HG03439 (cell line): ENCODE measurements at regions not wholly inside any gene's neighbourhood (a gene's known extent, or its start where the extent isn't known, plus 50 kb on each side); places are given as distances from the start of the nearest gene placed in this dataset.

Source experiments
- ATAC-seq: cut with Tn5 transposase; IDR thresholded peaks from one replicate; pipeline ENCODE4 v1.9.1; 2021; ENCODE audit warnings: mild to moderate bottlenecking, moderate library complexity; ENCODE audit not compliant: unreplicated experiment

DNA sequence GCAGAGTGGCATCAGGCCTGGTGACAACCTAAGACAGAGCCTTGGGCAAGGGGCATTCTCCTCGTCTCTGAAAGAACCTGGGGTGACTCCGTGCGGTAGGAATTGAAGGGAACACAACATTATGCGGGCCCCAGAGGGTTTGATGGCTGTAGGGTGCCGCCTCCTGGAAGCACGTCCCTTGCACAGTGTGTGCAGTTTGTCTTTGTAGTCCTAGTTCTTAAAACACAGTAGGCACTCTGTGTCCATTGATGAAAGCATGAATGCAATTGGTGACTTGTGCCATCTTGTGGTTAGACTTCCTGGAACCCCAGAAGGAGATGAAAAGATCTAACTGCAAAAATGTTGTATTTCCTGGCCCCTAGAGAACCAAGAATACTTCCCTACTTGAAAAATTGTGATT is 279.8 kb downstream of the UTP18 start:
- ATAC-seq = no peak

DNA sequence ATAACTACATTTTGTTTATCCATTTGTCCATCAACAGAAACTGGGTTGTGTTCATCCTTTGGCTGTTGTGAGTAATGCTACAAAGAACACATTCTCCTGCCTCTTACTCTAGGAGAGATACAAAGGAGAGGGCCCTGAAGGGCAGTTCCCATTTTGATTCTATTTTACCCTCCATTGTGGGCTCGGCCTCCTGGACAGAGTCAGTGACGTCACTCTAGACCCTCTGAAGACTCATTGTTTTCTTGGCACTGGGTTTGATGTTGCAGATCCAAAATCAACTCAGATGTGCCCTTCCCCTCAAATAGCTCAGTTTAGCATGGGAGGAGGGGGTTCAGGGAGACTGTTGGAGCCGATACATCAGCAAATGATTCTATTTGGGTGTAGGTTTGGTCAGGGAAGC is 280.9 kb downstream of the UTP18 start:
- ATAC-seq = no peak

DNA sequence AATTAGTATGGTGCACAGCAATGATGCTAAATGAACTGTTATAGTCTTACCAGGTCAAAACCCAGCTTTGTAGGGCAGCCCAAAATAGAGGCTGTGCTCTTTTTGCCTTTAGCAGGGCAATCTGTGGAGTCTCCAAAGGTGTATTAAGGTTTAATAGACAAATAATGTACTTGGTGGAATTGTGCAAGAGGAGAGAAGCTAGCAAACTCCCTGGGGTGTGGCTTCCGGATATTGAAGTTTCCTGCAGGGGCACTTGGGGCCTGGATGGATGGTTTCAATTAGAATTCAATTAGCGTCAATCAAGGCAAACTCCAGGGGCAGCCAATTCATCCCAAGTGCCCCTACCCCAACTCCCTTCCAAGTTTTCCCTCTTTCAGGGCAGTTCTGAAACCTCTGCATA is 285.8 kb downstream of the UTP18 start:
- no peak for ATAC-seq

DNA sequence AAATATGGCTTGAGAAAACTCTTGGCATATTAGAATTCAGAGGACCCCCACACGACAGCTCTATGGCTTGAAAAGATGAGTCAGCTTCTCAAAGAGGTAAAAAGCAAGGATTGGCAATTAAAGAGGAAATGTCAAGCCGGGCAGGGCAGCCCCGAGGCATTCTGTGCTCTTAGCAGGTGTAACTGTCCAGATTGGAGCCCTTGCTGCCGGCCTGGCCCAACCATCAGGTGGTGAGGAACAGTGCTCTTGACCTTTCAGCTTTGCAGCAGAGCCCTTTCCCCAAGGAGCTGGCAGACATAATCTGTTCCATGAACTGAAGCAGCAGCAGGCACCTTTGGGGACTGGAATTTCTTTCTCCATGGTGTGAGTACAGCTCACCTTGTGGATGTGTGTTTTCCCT is 287.8 kb downstream of the UTP18 start:
- no peak for ATAC-seq

DNA sequence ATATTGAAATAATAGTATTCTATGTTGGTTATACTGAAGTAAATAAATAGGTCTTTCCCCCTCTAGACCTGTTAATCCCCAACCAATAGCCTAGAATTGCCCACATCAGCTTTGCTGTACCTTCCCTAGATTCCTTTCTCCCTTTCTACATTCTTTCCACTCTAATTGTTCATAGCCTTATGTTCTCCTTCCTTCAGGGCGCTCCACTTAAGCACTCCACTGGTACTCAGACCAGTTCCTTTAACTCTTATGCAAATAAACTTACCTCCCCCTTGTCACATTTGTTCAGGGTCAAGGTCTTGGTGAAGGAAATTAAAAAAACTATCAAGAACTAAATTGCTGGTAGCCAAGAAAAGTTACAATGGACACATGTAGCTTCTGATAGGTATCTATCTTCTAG is 294.8 kb downstream of the UTP18 start:
- no peak for ATAC-seq

DNA sequence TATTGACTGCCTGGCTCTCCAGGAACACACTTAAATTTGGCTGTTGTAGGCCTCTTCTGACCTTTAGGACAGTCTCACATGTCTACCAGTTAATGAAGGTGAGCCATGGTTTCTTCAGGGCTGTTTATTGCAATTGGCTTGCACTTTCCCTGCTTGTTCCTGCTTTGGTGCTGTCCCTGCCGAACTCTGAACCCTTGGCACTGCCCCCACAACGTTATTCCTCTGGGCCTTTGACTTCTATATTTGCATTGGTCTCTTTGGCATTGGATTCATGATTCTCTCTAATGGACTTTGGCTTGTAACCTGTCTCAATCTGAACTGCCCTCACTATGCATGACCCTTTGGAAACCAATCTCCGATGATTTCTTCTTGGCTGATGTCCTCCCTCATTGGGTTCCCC is 299.4 kb downstream of the UTP18 start:
- ATAC-seq = no peak

DNA sequence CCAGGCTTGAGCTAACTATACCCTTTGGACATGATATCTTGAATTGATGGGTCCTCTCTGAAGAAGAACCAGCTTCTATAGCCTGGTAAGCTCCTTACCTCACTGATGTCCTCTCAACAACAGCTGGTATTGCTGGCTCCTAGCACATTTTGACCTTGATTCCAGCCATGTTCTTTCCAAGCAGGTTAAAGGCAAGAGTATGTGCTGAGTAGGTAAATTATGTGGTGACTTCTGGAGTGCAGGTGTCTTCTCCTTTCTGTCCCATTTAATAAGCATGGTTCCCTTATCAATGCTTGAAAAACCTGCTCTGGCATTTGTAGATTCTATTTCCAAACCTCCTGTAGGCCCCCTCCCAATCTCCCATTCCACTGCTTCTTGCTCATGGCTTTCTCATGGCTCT is 300.1 kb downstream of the UTP18 start:
- ATAC-seq = no peak

DNA sequence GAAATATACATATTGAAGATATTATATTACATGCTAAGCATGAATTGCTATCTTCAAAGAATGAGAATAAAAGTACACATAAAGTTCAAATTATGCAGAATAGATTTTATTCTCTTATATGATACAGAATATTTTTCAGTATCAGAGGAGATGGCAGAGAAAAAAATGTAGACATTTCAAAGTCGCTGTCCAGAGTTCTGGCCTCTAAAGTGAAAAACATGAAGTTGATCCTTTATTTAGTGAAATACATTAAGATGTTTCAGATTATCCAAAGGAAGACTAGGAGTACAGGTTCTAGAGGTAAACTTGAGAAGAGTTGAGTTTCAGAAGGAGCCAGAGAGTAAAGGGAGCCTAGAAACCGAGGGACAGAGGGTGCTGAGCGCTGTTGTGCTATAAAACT is 303.6 kb downstream of the UTP18 start:
- no peak for ATAC-seq

DNA sequence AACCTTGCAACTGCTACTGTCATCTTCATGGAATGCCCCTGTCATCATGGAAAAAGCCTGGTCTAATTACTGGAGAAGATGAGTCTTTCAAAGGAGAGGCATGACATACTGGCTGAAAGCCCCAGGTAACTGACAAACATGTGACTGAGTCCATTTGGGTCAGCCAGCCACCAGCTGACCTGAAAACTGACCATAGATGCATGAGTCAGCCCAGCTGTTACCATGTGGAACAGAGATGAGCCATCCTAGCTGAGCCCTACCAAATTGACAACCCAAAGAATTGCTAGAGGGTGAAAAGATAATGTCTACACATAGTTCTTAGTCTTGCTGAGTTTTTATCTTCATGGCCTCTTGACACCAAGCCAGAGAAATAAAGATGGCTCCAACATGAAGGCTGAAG is 311.8 kb downstream of the UTP18 start:
- no peak for ATAC-seq
